BJ (cell line): ENCODE measurements at regions not wholly inside any gene's neighbourhood (a gene's known extent, or its start where the extent isn't known, plus 50 kb on each side); places are given as distances from the start of the nearest gene placed in this dataset.

ENCODE experiments used
- CTCF ChIA-PET: fragments of 350-600 bp; formaldehyde crosslinking; extraction: SDS; loops from one replicate; lab custom pipeline; 2021; ENCODE audit warnings: antibody characterized with exemption, inconsistent platforms; lab: Yijun Ruan, JAX
- POLR2A ChIA-PET: fragments of 300-600 bp; sonication (Branson Sonifier 250); formaldehyde crosslinking; extraction: SDS; loops from one replicate; lab custom pipeline; 2021; ENCODE audit warnings: antibody characterized with exemption; lab: Charles Lee
- DNase-seq: peaks from one replicate; pipeline ENCODE4 v3.0.0-alpha.2; 2011; ENCODE audit warnings: low read depth
- H3K27me3 ChIP-seq: 2 replicates; pipeline ENCODE4 v1.6.0; 2011; ENCODE audit warnings: low read length; ENCODE audit not compliant: control insufficient read depth, insufficient read depth
- H3K36me3 ChIP-seq: 2 replicates; pipeline ENCODE4 v1.5.1; 2011; ENCODE audit warnings: low read length; ENCODE audit not compliant: control insufficient read depth, insufficient read depth
- H3K4me3 ChIP-seq: 2 replicates; pipeline ENCODE4 v1.5.1; 2011; ENCODE audit warnings: low read depth, mild to moderate bottlenecking, control low read depth, low read length
- TF ChIP-seq, protein P1 (sequence below): IDR thresholded peaks from 2 replicates; pipeline ENCODE4 v1.5.1; 2011; ENCODE audit warnings: low read depth, mild to moderate bottlenecking, control low read depth, inconsistent platforms, low read length, moderate library complexity; ENCODE audit not compliant: insufficient read depth

DNA sequence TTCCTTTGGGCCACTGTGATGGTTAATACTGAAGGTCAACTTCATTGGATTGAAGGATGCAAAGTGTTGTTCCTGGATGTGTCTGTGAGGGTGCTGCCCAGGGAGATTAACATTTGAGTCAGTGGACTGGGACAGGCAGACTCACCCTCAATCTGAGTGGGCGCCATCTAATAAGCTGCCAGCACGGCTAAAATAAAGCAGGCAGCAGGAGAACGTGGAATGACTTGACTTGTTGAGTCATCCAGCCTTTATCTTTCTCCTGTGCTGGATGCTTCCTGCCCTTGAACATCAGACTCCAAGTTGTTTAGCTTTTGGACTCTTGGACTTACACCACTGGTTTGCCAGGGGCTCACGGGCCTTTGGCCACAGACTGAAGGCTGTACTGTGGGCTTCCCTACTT, 1046.9 kb downstream of the TYW1 start:
- Histone ChIP-seq H3K36me3 (no peaks in the 10 kb centered on the region), H3K27me3 (no peaks in the 10 kb centered on the region), H3K4me3 (no peak overlapping the region)
- ChIA-PET POLR2A (no interaction called here), CTCF (no interaction called here)
- no peak for DNase-seq
- TF ChIP-seq, protein P1, sequence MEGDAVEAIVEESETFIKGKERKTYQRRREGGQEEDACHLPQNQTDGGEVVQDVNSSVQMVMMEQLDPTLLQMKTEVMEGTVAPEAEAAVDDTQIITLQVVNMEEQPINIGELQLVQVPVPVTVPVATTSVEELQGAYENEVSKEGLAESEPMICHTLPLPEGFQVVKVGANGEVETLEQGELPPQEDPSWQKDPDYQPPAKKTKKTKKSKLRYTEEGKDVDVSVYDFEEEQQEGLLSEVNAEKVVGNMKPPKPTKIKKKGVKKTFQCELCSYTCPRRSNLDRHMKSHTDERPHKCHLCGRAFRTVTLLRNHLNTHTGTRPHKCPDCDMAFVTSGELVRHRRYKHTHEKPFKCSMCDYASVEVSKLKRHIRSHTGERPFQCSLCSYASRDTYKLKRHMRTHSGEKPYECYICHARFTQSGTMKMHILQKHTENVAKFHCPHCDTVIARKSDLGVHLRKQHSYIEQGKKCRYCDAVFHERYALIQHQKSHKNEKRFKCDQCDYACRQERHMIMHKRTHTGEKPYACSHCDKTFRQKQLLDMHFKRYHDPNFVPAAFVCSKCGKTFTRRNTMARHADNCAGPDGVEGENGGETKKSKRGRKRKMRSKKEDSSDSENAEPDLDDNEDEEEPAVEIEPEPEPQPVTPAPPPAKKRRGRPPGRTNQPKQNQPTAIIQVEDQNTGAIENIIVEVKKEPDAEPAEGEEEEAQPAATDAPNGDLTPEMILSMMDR, result no peak

DNA sequence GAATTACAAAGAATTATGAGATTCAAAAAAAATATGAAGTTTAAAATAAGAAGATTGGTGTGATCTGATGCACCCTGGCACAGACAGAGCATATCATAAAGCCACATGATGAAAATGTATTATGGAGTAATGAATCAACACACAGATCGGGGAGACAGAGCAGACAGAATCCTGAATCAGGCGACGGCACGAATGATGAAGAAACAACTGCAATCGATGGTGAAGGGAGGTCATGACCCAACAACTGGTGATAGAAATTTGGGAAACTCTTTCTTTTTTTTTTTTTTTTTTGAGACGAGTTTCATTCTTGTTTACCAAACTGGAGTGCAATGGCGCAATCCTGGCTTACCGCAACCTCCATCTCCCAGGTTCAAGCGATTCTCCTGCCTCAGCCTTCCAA, 1054.0 kb downstream of the TYW1 start:
- no peak for DNase-seq
- H3K36me3 ChIP-seq, result no peaks in the 10 kb centered on the region
- CTCF ChIA-PET, result no interaction called here

DNA sequence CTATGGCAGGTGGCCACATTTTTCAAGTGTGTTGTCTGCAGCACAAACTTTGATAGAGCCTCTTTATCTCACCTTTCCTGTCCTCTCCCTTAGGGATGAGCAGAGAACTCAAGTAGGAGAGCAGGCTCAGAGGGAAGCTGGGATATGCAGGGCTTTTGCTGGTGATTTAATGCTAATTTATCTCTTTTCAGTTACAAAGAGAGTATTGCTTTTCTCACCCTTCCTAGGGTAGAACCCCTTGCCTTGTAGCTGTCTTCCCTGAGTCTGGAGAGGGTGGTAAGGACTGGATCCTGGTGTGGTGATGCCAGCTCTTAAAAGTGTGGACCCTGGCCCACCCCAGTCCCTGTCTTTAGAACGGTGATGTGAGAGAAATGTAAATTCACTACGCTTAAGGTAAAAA, 1061.4 kb downstream of the TYW1 start:
- ChIA-PET CTCF (no interaction called here), POLR2A (no interaction called here)

More for the DNA sequence above, 1054.0 kb downstream of the TYW1 start:
- TF ChIP-seq, protein P1, result no peak
- Histone ChIP-seq H3K27me3 (no peaks in the 10 kb centered on the region), H3K4me3 (no peak overlapping the region)
- POLR2A ChIA-PET, result no interaction called here

DNA sequence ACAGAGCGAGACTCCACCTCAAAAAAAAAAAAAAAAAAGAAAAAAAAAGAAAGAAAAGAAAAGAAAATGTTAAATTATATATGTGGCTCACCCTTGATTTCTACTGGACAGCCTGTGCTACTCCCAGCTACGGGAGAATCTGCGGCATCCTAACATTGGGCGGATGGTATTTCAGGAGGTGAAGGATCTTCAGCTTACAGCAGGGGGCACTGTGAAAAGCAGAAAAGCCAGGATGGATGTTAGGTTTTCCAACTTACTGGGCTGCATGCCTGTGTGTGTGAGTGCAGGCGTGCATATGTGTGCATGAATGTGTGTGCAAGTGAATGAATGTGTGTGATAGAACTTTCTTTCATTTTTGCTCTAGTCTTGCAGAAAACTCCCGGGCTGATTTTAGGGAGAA, 1066.5 kb downstream of the TYW1 start:
- TF ChIP-seq, protein P1, result no peak
- CTCF ChIA-PET, result no interaction called here
- DNase-seq, result no peak
- no peaks in the 10 kb centered on the region for H3K36me3 ChIP-seq
- H3K27me3 ChIP-seq, result no peaks in the 10 kb centered on the region
- POLR2A ChIA-PET, result no interaction called here
- H3K4me3 ChIP-seq, result no peak overlapping the region

More for the DNA sequence above, 1061.4 kb downstream of the TYW1 start:
- DNase-seq, result no peak
- Histone ChIP-seq H3K36me3 (no peaks in the 10 kb centered on the region), H3K4me3 (no peak overlapping the region), H3K27me3 (no peaks in the 10 kb centered on the region)
- TF ChIP-seq, protein P1, result no peak

DNA sequence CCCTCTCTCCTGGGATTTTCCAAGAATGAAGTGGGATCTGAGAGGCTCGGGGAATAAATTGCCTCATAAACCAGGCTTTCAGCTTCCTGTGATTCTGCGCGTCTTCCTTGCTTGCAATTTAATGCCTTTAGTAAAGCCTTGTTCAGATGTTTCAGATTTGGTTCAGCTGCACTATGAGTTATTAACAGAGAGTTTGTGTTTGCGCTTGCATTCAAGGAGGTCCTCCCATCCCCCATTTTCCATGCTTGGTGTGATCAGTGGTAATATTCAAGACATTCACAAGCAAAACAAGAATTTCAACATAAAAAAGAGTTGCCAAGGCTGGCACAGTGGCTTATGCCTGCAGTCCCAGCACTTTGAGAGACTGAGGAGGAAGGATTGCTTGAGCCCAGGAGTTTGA, 1068.9 kb downstream of the TYW1 start:
- TF ChIP-seq, protein P1, result no peak
- Histone ChIP-seq H3K27me3 (no peaks in the 10 kb centered on the region), H3K36me3 (no peaks in the 10 kb centered on the region), H3K4me3 (no peak overlapping the region)
- DNase-seq, result no peak
- CTCF ChIA-PET, result no interaction called here
- POLR2A ChIA-PET, result no interaction called here
